H9 (cell line): ENCODE measurements at regions not wholly inside any gene's neighbourhood (a gene's known extent, or its start where the extent isn't known, plus 50 kb on each side); places are given as distances from the start of the nearest gene placed in this dataset.

Experiments used
- DNase-seq: peaks from one replicate; pipeline ENCODE4 v3.0.0-alpha.2; 2017
- H2AFZ ChIP-seq: one replicate; pipeline ENCODE4 v1.6.1; 2013; ENCODE audit warnings: mild to moderate bottlenecking, low read length, control low read depth, moderate library complexity
- H2AK5ac ChIP-seq: 2 replicates; pipeline ENCODE4 v1.6.1; 2013; ENCODE audit warnings: low read length, control low read depth, mixed read lengths; ENCODE audit not compliant: insufficient read length
- H2BK120ac ChIP-seq: one replicate; pipeline ENCODE4 v1.6.1; 2013; ENCODE audit warnings: low read depth, mild to moderate bottlenecking, low read length, control low read depth, inconsistent platforms; ENCODE audit not compliant: poor library complexity, severe bottlenecking
- H2BK12ac ChIP-seq: 2 replicates; pipeline ENCODE4 v1.6.1; 2013; ENCODE audit warnings: low read length, control low read depth, mixed read lengths, low read depth; ENCODE audit not compliant: insufficient read length
- H2BK15ac ChIP-seq: 2 replicates; pipeline ENCODE4 v1.6.1; 2013; ENCODE audit warnings: low read depth, low read length, control low read depth
- H2BK20ac ChIP-seq: one replicate; pipeline ENCODE4 v1.6.1; 2013; ENCODE audit warnings: low read depth, mild to moderate bottlenecking, low read length, control low read depth, inconsistent platforms; ENCODE audit not compliant: poor library complexity, severe bottlenecking
- H2BK5ac ChIP-seq: 2 replicates; pipeline ENCODE4 v1.6.1; 2013; ENCODE audit warnings: low read length, control low read depth, mixed read lengths; ENCODE audit not compliant: insufficient read length
- H3K14ac ChIP-seq: 2 replicates; pipeline ENCODE4 v1.6.1; 2013; ENCODE audit warnings: low read length, control low read depth; ENCODE audit not compliant: insufficient read depth
- H3K18ac ChIP-seq: 2 replicates; pipeline ENCODE4 v1.6.1; 2013; ENCODE audit warnings: low read depth, mild to moderate bottlenecking, mixed read lengths, low read length, control low read depth; ENCODE audit not compliant: insufficient read length
- H3K23ac ChIP-seq: 2 replicates; pipeline ENCODE4 v1.6.1; 2013; ENCODE audit warnings: low read length, control low read depth, mixed read lengths, low read depth; ENCODE audit not compliant: insufficient read length
- H3K23me2 ChIP-seq: 2 replicates; pipeline ENCODE4 v1.6.1; 2013; ENCODE audit warnings: low read depth, mild to moderate bottlenecking, mixed read lengths, low read length, control low read depth; ENCODE audit not compliant: insufficient read length, poor library complexity, severe bottlenecking
- H3K27ac ChIP-seq: 2 replicates; pipeline ENCODE4 v1.5.1; 2013; ENCODE audit warnings: low read length, control low read depth, mixed read lengths, low read depth; ENCODE audit not compliant: insufficient read length
- H3K27me3 ChIP-seq: 2 replicates; pipeline ENCODE4 v1.6.1; 2013; ENCODE audit warnings: low read length, control low read depth, inconsistent platforms; ENCODE audit not compliant: insufficient read depth
- H3K4ac ChIP-seq: 2 replicates; pipeline ENCODE4 v1.6.1; 2013; ENCODE audit warnings: low read depth, mild to moderate bottlenecking, control low read depth, inconsistent platforms, low read length, moderate library complexity
- H3K4me1 ChIP-seq: 2 replicates; pipeline ENCODE4 v1.6.1; 2013; ENCODE audit warnings: low read length, control low read depth, inconsistent platforms; ENCODE audit not compliant: insufficient read depth
- H3K4me2 ChIP-seq: 2 replicates; pipeline ENCODE4 v1.6.1; 2013; ENCODE audit warnings: low read length, control low read depth, mixed read lengths; ENCODE audit not compliant: insufficient read length, insufficient read depth
- H3K56ac ChIP-seq: 2 replicates; pipeline ENCODE4 v1.6.1; 2013; ENCODE audit warnings: low read depth, mild to moderate bottlenecking, mixed read lengths, low read length, control low read depth; ENCODE audit not compliant: insufficient read length
- H3K79me1 ChIP-seq: 2 replicates; pipeline ENCODE4 v1.6.1; 2013; ENCODE audit warnings: low read depth, mild to moderate bottlenecking, moderate library complexity, low read length, control low read depth, inconsistent platforms; ENCODE audit not compliant: insufficient read depth, poor library complexity, severe bottlenecking
- H3K79me2 ChIP-seq: 2 replicates; pipeline ENCODE4 v1.6.1; 2013; ENCODE audit warnings: low read length, control low read depth, inconsistent platforms; ENCODE audit not compliant: insufficient read depth
- H3K9ac ChIP-seq: 2 replicates; pipeline ENCODE4 v1.6.1; 2013; ENCODE audit warnings: low read length, control low read depth, mixed read lengths; ENCODE audit not compliant: insufficient read length; ENCODE audit errors: extremely low read depth
- H3K9me3 ChIP-seq: one replicate; pipeline ENCODE4 v1.6.1; 2013; ENCODE audit warnings: low read depth, low read length, inconsistent platforms; ENCODE audit not compliant: control insufficient read depth
- H3T11ph ChIP-seq: one replicate; pipeline ENCODE4 v1.6.1; 2013; ENCODE audit warnings: mild to moderate bottlenecking, low read length, control low read depth, inconsistent platforms
- H4K20me1 ChIP-seq: one replicate; pipeline ENCODE4 v1.6.1; 2013; ENCODE audit not compliant: control insufficient read depth, insufficient read length, insufficient read depth
- H4K5ac ChIP-seq: 2 replicates; pipeline ENCODE4 v1.6.1; 2013; ENCODE audit warnings: low read depth, mild to moderate bottlenecking, mixed read lengths, low read length, control low read depth; ENCODE audit not compliant: insufficient read length
- H4K8ac ChIP-seq: replicated peaks from 2 replicates; pipeline ENCODE4 v1.6.1; 2013; ENCODE audit warnings: low read length, control low read depth, mixed read lengths, low read depth; ENCODE audit not compliant: insufficient read length
- H4K91ac ChIP-seq: 2 replicates; pipeline ENCODE4 v1.6.1; 2013; ENCODE audit warnings: low read depth, mild to moderate bottlenecking, moderate library complexity, mixed read lengths, low read length, control low read depth; ENCODE audit not compliant: insufficient read length
- H3K27ac Mint-ChIP-seq, 3 experiments: 2 replicates in 2 of 3; 3 replicates in 1 of 3; pipeline ENCODE4 v1.8.0; 2020 to 2021; ENCODE audit warnings: mixed read lengths in 3 of 3, mild to moderate bottlenecking in 1 of 3, moderate library complexity in 1 of 3
- H3K27me3 Mint-ChIP-seq: 2 replicates; pipeline ENCODE4 v1.8.0; 2021; ENCODE audit warnings: low read depth, mild to moderate bottlenecking, moderate library complexity, mixed read lengths
- H3K36me3 Mint-ChIP-seq, 3 experiments: 2 replicates in 2 of 3; 3 replicates in 1 of 3; pipeline ENCODE4 v1.8.0; 2020 to 2021; ENCODE audit warnings: low read depth in 3 of 3, mixed read lengths in 3 of 3; ENCODE audit not compliant: insufficient read depth in 1 of 3
- H3K4me1 Mint-ChIP-seq, 2 experiments: 2 replicates each; pipeline ENCODE4 v1.8.0; 2020; ENCODE audit warnings: mixed read lengths in 2 of 2
- H3K4me3 Mint-ChIP-seq, 2 experiments: 2 replicates in 1 of 2; 3 replicates in 1 of 2; pipeline ENCODE4 v1.8.0; 2020 to 2021; ENCODE audit warnings: mild to moderate bottlenecking in 2 of 2, mixed read lengths in 2 of 2, moderate library complexity in 1 of 2
- H3K9me3 Mint-ChIP-seq, 2 experiments: 2 replicates in 1 of 2; 3 replicates in 1 of 2; pipeline ENCODE4 v1.8.0; 2020; ENCODE audit warnings: mild to moderate bottlenecking in 2 of 2, mixed read lengths in 2 of 2, moderate library complexity in 1 of 2
- CTCF ChIP-seq: fragments of 200-600 bp; sonication (generic); conservative IDR thresholded peaks from 3 replicates; pipeline ENCODE4 v1.8.0; 2021; ENCODE audit warnings: antibody characterized with exemption, mild to moderate bottlenecking
- WGBS: extraction: QIAGEN DNeasy Blood & Tissue Kit; methylation state at CpG from one replicate; pipeline ENCODE4 v1.1.7; 2013; ENCODE audit warnings: missing lambda C conversion rate, low lambda C conversion rate, mixed read lengths; ENCODE audit not compliant: insufficient read length; ENCODE audit errors: extremely low coverage; 5-methylcytosine and 5-hydroxymethylcytosine counted together

- no peak for DNase-seq
- Histone ChIP-seq H3K27ac (no peak overlapping the region), H2AK5ac (no peak overlapping the region), H3K23me2 (no peaks in the 10 kb centered on the region), H3K14ac (no peak overlapping the region), H3K4ac (no peak overlapping the region), H2BK20ac (no peak overlapping the region), H3K79me2 (no peaks in the 10 kb centered on the region), H3K23ac (no peak overlapping the region), H3K9me3 (no peaks in the 10 kb centered on the region), H2BK15ac (no peak overlapping the region), H3K79me1 (no peaks in the 10 kb centered on the region), H3K56ac (no peak overlapping the region), H4K8ac (no peak overlapping the region), H3T11ph (no peak overlapping the region), H2BK5ac (no peak overlapping the region), H4K20me1 (no peaks in the 10 kb centered on the region), H2AFZ (no peak overlapping the region), H3K9ac (no peak overlapping the region), H3K27me3 (no peaks in the 10 kb centered on the region), H2BK120ac (no peak overlapping the region), H4K5ac (no peak overlapping the region), H3K4me1 (peaks cover 13% of the 10 kb centered on the region; the same call in 1 of the 2 replicates), H2BK12ac (no peak overlapping the region), H3K4me2 (no peak overlapping the region), H4K91ac (no peak overlapping the region), H3K18ac (no peak overlapping the region)
- no CpG with 5 or more reads among the region's 10 CpGs for WGBS
- Mint-ChIP-seq H3K27ac (peak overlapping the region in 2 of 3 experiments; percentile 28 to 67; a peak in 2 of 7 replicates), H3K4me1 (peaks cover 49 to 52% of the 10 kb centered on the region in 2 experiments), H3K4me3 (no peak overlapping the region), H3K36me3 (no peaks in the 10 kb centered on the region), H3K9me3 (no peaks in the 10 kb centered on the region), H3K27me3 (no peaks in the 10 kb centered on the region; the same call in 1 of the 2 replicates)
- TF ChIP-seq CTCF: no peak
Observed at GRCh38 chr14:100408350-100409002, 85.3 kb downstream of the SLC25A47 start.
